ENCODE measurements at regions not wholly inside any gene's neighbourhood (a gene's known extent, or its start where the extent isn't known, plus 50 kb on each side); places are given as distances from the start of the nearest gene placed in this dataset.

DNA sequence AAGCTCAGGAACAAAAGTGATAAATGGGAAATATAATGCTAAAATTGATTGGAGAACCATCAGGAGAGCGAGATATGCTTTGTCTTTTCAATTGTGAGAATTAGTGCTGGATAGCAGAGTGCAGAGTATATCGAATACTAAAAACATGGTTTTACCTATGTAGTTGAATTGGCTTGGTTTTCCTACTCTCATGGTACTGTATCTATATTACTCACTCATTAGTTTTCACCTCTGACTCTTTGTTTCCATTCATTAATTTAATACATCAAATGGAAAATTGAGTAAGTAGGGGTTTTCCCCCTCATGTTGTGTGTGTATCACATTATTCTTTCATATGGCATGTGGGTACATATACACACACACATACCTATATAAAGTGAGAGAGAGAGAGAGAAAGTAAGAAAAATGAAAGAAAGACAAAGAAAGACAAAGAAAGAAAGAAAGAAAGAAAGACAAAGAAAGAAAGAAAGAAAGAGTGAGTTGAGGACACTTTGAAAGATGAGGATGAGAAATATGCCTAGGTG, 1574.5 kb downstream of the MRPL39 start:
- TF ChIP-seq, protein P1, sequence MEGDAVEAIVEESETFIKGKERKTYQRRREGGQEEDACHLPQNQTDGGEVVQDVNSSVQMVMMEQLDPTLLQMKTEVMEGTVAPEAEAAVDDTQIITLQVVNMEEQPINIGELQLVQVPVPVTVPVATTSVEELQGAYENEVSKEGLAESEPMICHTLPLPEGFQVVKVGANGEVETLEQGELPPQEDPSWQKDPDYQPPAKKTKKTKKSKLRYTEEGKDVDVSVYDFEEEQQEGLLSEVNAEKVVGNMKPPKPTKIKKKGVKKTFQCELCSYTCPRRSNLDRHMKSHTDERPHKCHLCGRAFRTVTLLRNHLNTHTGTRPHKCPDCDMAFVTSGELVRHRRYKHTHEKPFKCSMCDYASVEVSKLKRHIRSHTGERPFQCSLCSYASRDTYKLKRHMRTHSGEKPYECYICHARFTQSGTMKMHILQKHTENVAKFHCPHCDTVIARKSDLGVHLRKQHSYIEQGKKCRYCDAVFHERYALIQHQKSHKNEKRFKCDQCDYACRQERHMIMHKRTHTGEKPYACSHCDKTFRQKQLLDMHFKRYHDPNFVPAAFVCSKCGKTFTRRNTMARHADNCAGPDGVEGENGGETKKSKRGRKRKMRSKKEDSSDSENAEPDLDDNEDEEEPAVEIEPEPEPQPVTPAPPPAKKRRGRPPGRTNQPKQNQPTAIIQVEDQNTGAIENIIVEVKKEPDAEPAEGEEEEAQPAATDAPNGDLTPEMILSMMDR (IDR thresholded peaks at IDR 0.05) = no peak
- TF ChIP-seq POLR2A (IDR thresholded peaks at IDR 0.05) (no peak), EP300 (IDR thresholded peaks at IDR 0.05) (no peak)
